ENCODE measurements at regions not wholly inside any gene's neighbourhood (a gene's known extent, or its start where the extent isn't known, plus 50 kb on each side); places are given as distances from the start of the nearest gene placed in this dataset.

GRCh38 chr6:27786048-27786447, 126.1 kb downstream of the OR2B2 start:
- no peaks in the 10 kb centered on the region for H3K9me3 ChIP-seq (replicated peaks; ENCODE audit: insufficient read depth, low read length)
- H3K4me1 ChIP-seq (ENCODE audit: low read length), result no peaks in the 10 kb centered on the region
- H3K27me3 ChIP-seq (replicated peaks; ENCODE audit: insufficient read depth, low read length), result no peaks in the 10 kb centered on the region
- no peak overlapping the region for H3K4me2 ChIP-seq (ENCODE audit: low read depth, low read length)
- H3K9ac ChIP-seq (ENCODE audit: low read length), result no peak overlapping the region
- H2AFZ ChIP-seq (ENCODE audit: low read length), result no peak overlapping the region
- no peaks in the 10 kb centered on the region for H3K36me3 ChIP-seq (replicated peaks; ENCODE audit: insufficient read depth, low read length)
- H4K20me1 ChIP-seq (ENCODE audit: insufficient read depth, low read length), result no peaks in the 10 kb centered on the region
- no peak for DNase-seq
- H3K4me3 ChIP-seq (ENCODE audit: low read length), result no peak overlapping the region
- no peaks in the 10 kb centered on the region for H3F3A ChIP-seq (ENCODE audit: insufficient read depth, low read length)
- TF ChIP-seq EZH2phosphoT487 (IDR thresholded peaks at IDR 0.05; ENCODE audit: low read length) (no peak), EZH2 (optimal IDR thresholded peaks at IDR 0.05; ENCODE audit: low read depth, low read length) (no peak), CTCF (IDR thresholded peaks at IDR 0.05; ENCODE audit: low read length) (no peak)
- no peak overlapping the region for H3K27ac ChIP-seq (ENCODE audit: low read length)
- no peaks in the 10 kb centered on the region for H3K9me2 ChIP-seq (replicated peaks; ENCODE audit: insufficient read depth, low read length)
- H3K79me2 ChIP-seq (ENCODE audit: low read length), result no peaks in the 10 kb centered on the region

GRCh38 chr6:27785294-27785693, 126.9 kb downstream of the OR2B2 start:
- no peaks in the 10 kb centered on the region for H3K79me2 ChIP-seq (ENCODE audit: low read length)
- no peak overlapping the region for H2AFZ ChIP-seq (ENCODE audit: low read length)
- no peaks in the 10 kb centered on the region for H3K36me3 ChIP-seq (replicated peaks; ENCODE audit: insufficient read depth, low read length)
- H3K27me3 ChIP-seq (replicated peaks; ENCODE audit: insufficient read depth, low read length), result no peaks in the 10 kb centered on the region
- H3K4me3 ChIP-seq (ENCODE audit: low read length), result no peak overlapping the region
- no peak for DNase-seq
- no peaks in the 10 kb centered on the region for H4K20me1 ChIP-seq (ENCODE audit: insufficient read depth, low read length)
- H3K27ac ChIP-seq (ENCODE audit: low read length), result no peak overlapping the region
- H3K9me2 ChIP-seq (replicated peaks; ENCODE audit: insufficient read depth, low read length), result no peaks in the 10 kb centered on the region
- H3F3A ChIP-seq (ENCODE audit: insufficient read depth, low read length), result no peaks in the 10 kb centered on the region
- TF ChIP-seq EZH2 (optimal IDR thresholded peaks at IDR 0.05; ENCODE audit: low read depth, low read length) (no peak), EZH2phosphoT487 (IDR thresholded peaks at IDR 0.05; ENCODE audit: low read length) (no peak), CTCF (IDR thresholded peaks at IDR 0.05; ENCODE audit: low read length) (no peak)
- no peaks in the 10 kb centered on the region for H3K9me3 ChIP-seq (replicated peaks; ENCODE audit: insufficient read depth, low read length)
- no peaks in the 10 kb centered on the region for H3K4me1 ChIP-seq (ENCODE audit: low read length)
- no peak overlapping the region for H3K9ac ChIP-seq (ENCODE audit: low read length)
- no peak overlapping the region for H3K4me2 ChIP-seq (ENCODE audit: low read depth, low read length)

- H4K20me1 ChIP-seq (ENCODE audit: insufficient read depth, low read length), result no peaks in the 10 kb centered on the region
- no peaks in the 10 kb centered on the region for H3K4me1 ChIP-seq (ENCODE audit: low read length)
- H3K4me2 ChIP-seq (ENCODE audit: low read depth, low read length), result no peak overlapping the region
- H3K4me3 ChIP-seq (ENCODE audit: low read length), result no peak overlapping the region
- no peaks in the 10 kb centered on the region for H3K9me2 ChIP-seq (replicated peaks; ENCODE audit: insufficient read depth, low read length)
- H3K9me3 ChIP-seq (replicated peaks; ENCODE audit: insufficient read depth, low read length), result no peaks in the 10 kb centered on the region
- no peak for DNase-seq
- TF ChIP-seq EZH2 (optimal IDR thresholded peaks at IDR 0.05; ENCODE audit: low read depth, low read length) (no peak), EZH2phosphoT487 (IDR thresholded peaks at IDR 0.05; ENCODE audit: low read length) (no peak), CTCF (IDR thresholded peaks at IDR 0.05; ENCODE audit: low read length) (no peak)
- no peak overlapping the region for H2AFZ ChIP-seq (ENCODE audit: low read length)
- no peak overlapping the region for H3K27ac ChIP-seq (ENCODE audit: low read length)
- no peaks in the 10 kb centered on the region for H3K27me3 ChIP-seq (replicated peaks; ENCODE audit: insufficient read depth, low read length)
- H3K9ac ChIP-seq (ENCODE audit: low read length), result no peak overlapping the region
- H3K79me2 ChIP-seq (ENCODE audit: low read length), result no peaks in the 10 kb centered on the region
- no peaks in the 10 kb centered on the region for H3F3A ChIP-seq (ENCODE audit: insufficient read depth, low read length)
- no peaks in the 10 kb centered on the region for H3K36me3 ChIP-seq (replicated peaks; ENCODE audit: insufficient read depth, low read length)
Observed at GRCh38 chr6:27782748-27783147, 129.4 kb downstream of the OR2B2 start.
